Ishikawa (cell line): ENCODE measurements at regions not wholly inside any gene's neighbourhood (a gene's known extent, or its start where the extent isn't known, plus 50 kb on each side); places are given as distances from the start of the nearest gene placed in this dataset.

ENCODE experiments used
- CEBPB ChIP-seq: IDR thresholded peaks from 2 replicates; pipeline ENCODE4 v1.6.1; 2012
- RAD21 ChIP-seq: IDR thresholded peaks from 2 replicates; pipeline ENCODE4 v1.6.1; 2012; ENCODE audit warnings: low read depth
- TAF1 ChIP-seq: IDR thresholded peaks from 2 replicates; pipeline ENCODE4 v1.6.1; 2012; ENCODE audit warnings: low read depth, mild to moderate bottlenecking
- TCF12 ChIP-seq: IDR thresholded peaks from 2 replicates; pipeline ENCODE4 v1.6.1; 2012; ENCODE audit warnings: low read depth
- TF ChIP-seq, protein P1 (sequence below): IDR thresholded peaks from 2 replicates; pipeline ENCODE4 v1.6.1; 2012
- TF ChIP-seq, protein P2 (sequence below): IDR thresholded peaks from 2 replicates; pipeline ENCODE4 v1.6.1; 2012
- TF ChIP-seq, protein P3 (sequence below): IDR thresholded peaks from 2 replicates; pipeline ENCODE4 v1.6.1; 2012; ENCODE audit warnings: low read depth, mild to moderate bottlenecking

DNA sequence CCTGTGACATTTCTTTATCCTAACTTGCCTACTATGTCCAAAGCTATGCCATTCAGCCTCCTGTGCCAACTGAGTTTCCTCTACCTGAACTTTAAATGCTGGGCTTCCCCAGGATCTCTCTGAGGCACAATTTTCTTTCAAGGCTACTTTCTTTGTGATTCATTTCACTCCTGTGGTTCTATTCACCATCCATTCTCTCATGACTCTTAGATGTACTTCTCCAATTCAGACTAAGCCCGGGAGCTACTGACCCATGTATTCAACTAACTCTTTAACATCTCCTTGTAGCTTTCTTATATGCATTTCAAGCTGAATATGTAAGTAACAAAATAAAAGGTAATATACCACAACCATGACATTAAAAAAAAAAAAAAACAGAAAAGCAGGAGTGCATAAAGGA lies 738.9 kb upstream of the USP15 start:
- TF ChIP-seq, protein P1, sequence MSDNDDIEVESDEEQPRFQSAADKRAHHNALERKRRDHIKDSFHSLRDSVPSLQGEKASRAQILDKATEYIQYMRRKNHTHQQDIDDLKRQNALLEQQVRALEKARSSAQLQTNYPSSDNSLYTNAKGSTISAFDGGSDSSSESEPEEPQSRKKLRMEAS, result no peak
- TF ChIP-seq CEBPB (no peak), RAD21 (no peak), TCF12 (no peak), TAF1 (no peak)
- TF ChIP-seq, protein P2, sequence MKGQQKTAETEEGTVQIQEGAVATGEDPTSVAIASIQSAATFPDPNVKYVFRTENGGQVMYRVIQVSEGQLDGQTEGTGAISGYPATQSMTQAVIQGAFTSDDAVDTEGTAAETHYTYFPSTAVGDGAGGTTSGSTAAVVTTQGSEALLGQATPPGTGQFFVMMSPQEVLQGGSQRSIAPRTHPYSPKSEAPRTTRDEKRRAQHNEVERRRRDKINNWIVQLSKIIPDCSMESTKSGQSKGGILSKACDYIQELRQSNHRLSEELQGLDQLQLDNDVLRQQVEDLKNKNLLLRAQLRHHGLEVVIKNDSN, result no peak
- TF ChIP-seq, protein P3, sequence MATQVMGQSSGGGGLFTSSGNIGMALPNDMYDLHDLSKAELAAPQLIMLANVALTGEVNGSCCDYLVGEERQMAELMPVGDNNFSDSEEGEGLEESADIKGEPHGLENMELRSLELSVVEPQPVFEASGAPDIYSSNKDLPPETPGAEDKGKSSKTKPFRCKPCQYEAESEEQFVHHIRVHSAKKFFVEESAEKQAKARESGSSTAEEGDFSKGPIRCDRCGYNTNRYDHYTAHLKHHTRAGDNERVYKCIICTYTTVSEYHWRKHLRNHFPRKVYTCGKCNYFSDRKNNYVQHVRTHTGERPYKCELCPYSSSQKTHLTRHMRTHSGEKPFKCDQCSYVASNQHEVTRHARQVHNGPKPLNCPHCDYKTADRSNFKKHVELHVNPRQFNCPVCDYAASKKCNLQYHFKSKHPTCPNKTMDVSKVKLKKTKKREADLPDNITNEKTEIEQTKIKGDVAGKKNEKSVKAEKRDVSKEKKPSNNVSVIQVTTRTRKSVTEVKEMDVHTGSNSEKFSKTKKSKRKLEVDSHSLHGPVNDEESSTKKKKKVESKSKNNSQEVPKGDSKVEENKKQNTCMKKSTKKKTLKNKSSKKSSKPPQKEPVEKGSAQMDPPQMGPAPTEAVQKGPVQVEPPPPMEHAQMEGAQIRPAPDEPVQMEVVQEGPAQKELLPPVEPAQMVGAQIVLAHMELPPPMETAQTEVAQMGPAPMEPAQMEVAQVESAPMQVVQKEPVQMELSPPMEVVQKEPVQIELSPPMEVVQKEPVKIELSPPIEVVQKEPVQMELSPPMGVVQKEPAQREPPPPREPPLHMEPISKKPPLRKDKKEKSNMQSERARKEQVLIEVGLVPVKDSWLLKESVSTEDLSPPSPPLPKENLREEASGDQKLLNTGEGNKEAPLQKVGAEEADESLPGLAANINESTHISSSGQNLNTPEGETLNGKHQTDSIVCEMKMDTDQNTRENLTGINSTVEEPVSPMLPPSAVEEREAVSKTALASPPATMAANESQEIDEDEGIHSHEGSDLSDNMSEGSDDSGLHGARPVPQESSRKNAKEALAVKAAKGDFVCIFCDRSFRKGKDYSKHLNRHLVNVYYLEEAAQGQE, result no peak
